Kasumi-1 (cell line): ENCODE measurements at regions not wholly inside any gene's neighbourhood (a gene's known extent, or its start where the extent isn't known, plus 50 kb on each side); places are given as distances from the start of the nearest gene placed in this dataset.
"Not testable (repeated sequence)": the region's sequence is repeated elsewhere in the genome, so short reads cannot be mapped to it uniquely, and the experiment has no call there.

ENCODE experiments used
- DNase-seq, 2 experiments: peaks; one replicate each; lab custom pipeline; 2025; lab: John Stamatoyannopoulos, UW

- no peak for DNase-seq
Observed at GRCh38 chr9:34793428-34793827, 83.5 kb upstream of the CCL21 start.

DNA sequence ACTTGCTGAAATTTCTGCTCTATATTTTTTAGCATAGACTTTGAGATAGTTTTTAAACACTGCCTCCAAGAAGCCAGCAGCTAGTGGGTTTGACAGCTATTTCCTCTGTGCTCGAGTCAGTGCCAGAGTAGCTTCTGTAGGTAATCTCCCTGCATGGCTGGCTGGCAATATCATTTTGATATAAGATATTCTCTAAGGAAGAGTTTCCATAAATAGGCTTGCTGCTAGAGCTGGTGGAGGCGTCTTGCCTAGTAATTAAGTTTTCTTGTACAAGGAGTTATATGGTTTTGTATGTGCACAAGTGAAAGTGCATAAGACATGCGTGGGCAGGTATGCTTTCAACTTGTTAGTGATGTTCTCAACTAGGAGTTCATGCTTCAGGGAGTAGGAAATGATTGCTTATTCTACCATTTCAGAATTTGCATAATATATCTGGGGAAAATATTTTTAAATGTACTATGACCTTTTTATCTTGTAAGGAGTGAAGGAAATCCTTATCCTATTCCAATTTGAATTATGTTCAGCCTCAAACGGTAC, 74.1 kb upstream of the CCL21 start:
- no peak for DNase-seq

DNA sequence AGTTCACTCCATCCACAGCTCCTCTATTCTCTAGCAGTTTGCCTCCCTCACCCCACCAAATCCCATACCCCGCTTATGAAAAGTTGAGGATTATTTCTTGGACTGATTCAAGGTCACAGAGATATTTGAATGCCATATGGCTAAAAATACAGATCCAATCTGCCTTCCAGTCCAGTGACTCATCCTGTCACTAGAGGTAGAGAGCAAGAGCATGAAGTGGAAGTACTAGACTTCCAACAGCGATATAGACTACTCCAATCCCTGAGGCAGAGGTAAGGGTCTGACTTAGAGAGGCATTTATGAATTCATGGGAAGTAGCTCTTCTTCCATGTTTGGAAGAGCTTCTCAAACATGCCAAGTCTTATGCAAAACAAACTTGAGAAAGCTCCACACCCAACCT, 72.4 kb upstream of the CCL21 start:
- DNase-seq = no peak

GRCh38 chr9:34777666-34778065, 67.7 kb upstream of the CCL21 start:
- DNase-seq = peak; percentile 39 to 66

- no peak for DNase-seq
Observed at GRCh38 chr9:34773955-34774354, 64.0 kb upstream of the CCL21 start.

DNA sequence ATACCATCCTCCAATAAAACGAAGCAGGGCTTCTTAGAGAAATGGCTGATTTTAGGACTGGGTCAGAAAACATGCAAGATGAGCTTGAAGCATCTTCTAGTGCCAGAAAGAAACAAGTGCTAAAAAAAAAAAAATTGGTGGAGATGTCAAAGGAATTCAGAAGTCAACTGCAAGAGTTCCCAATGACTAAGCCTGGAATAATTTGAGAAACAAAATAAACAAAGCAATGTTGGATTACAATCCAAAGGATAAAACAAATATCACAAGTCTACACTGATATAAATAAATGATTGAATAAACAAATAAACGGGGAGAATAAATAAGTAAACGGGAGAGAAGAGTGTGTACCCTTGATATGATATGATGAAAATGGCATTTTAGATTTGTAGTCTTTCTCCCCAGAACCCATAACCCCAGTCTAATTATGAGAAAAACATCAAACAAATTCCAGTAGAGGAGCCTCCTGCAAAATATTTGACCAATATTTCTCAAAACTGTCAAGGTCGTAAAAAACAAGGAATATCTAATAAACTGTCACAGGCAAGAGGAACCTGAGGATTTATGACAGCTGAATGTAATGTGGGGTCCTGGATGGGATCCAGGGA, 63.5 kb upstream of the CCL21 start:
- DNase-seq = no peak

DNA sequence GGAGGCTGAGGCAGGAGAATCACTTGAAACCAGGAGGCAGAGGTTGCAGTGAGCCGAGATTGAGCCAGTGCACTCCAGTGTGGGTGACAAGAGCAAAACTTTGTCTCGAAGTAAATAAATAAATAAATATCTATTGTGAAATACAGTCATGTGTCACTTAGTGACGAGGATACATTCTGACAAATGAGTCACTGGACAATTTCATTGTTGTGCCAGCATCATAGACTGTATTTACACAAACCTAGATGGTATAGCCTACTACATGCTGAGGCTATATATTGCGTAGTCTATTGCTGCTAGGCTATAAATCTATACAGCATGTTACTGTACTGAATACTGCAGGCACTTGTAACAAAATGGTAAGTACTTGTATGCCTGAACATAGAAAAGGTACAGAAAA, 61.1 kb upstream of the CCL21 start:
- DNase-seq = no peak

DNA sequence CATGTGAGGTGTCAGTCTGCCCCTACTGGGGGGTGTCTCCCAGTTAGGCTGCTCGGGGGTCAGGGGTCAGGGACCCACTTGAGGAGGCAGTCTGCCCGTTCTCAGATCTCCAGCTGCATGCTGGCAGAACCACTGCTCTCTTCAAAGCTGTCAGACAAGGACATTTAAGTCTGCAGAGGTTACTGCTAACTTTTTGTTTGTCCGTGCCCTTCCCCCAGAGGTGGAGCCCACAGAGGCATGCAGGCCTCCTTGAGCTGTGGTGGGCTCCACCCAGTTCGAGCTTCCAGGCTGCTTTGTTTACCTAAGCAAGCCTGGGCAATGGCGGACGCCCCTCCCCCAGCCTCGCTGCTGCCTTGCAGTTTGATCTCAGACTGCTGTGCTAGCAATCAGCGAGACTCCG, 57.2 kb upstream of the CCL21 start:
- DNase-seq = not testable (repeated sequence)

DNA sequence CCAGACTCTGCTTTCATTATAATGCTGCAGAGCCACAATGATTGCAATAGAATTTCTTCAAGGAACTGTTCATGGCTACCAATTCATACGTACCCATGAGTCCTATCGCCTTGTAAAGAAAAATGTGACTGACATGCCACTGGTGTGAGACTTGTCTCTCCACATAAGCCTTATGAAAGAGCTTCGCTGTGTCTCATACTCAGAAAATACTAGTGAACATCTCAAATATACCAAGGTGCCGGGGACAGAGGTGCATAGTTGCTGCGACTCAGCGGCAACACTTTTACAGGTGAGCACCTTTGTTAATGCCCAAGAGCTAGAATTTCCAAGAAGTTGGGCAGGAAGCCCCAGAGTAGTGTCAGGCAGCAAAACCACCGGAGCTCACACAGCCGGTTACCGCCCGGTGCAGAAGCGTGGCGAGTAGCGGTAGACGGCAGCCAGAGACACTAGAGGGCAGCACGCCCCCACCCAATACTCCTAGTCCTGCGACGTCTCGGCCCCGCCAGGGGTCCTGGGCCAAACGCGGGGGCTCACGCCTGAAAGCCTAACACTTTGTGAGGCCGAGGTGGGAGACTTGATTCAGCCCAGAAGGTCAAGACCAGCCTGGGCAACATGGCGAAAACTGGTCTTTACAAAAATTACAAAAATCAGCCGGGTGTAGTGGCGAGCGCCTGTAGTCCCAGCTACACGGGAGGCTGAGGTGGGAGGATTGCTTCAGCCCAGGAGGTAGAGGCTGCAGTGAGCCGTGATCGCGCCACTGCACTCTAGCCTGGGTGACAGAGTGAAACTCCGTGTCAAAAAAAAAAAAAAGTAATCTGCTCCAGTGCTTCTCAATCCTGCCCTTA, 50.5 kb upstream of the CCL21 start:
- DNase-seq = peak; percentile 54 to 67
